ENCODE measurements at regions not wholly inside any gene's neighbourhood (a gene's known extent, or its start where the extent isn't known, plus 50 kb on each side); places are given as distances from the start of the nearest gene placed in this dataset.

- 88 to 94% (median 93%) methylated on average over 3 of the region's 3 CpGs for WGBS, 3 donors
- H3K36me3 ChIP-seq (ENCODE audit: insufficient read depth in 1 of 2, low read depth in 1 of 2) = no peaks in the 10 kb centered on the region
- no peak for TF ChIP-seq CTCF (IDR thresholded peaks at IDR 0.05)
- DNase-seq (no peak), ATAC-seq (no peak)
- intact Hi-C loops (cut with DNase I) = no loop called here
- no peaks in the 10 kb centered on the region for H3K9me3 ChIP-seq
- H3K27ac ChIP-seq = no peak overlapping the region
- no peaks in the 10 kb centered on the region for H3K4me1 ChIP-seq
- no peak overlapping the region for H3K4me3 ChIP-seq
- no peaks in the 10 kb centered on the region for H3K27me3 ChIP-seq (ENCODE audit: insufficient read depth in 3 of 3, low read length in 2 of 3)
Observed at GRCh38 chr2:58560531-58560930, 319.4 kb upstream of the FANCL start.

- WGBS, 3 donors = 54 to 61% (median 56%) methylated on average over 4 of the region's 4 CpGs
- no peak for DNase-seq
- Histone ChIP-seq H3K36me3 (ENCODE audit: insufficient read depth in 1 of 2, low read depth in 1 of 2) (no peaks in the 10 kb centered on the region), H3K27ac (no peak overlapping the region), H3K9me3 (no peaks in the 10 kb centered on the region), H3K27me3 (ENCODE audit: insufficient read depth in 3 of 3, low read length in 2 of 3) (no peaks in the 10 kb centered on the region), H3K4me3 (no peak overlapping the region), H3K4me1 (no peaks in the 10 kb centered on the region)
- no peak for TF ChIP-seq CTCF (IDR thresholded peaks at IDR 0.05)
- intact Hi-C loops (cut with DNase I) = no loop called here
- ATAC-seq = no peak
Observed at GRCh38 chr2:58558881-58559280, 317.8 kb upstream of the FANCL start.

- H3K9me3 ChIP-seq = no peaks in the 10 kb centered on the region
- no peaks in the 10 kb centered on the region for H3K4me1 ChIP-seq
- no peak for ATAC-seq
- H3K36me3 ChIP-seq (ENCODE audit: insufficient read depth in 1 of 2, low read depth in 1 of 2) = no peaks in the 10 kb centered on the region
- intact Hi-C loops (cut with DNase I) = no loop called here
- TF ChIP-seq CTCF (IDR thresholded peaks at IDR 0.05) = no peak
- no peak overlapping the region for H3K4me3 ChIP-seq
- H3K27ac ChIP-seq = no peak overlapping the region
- WGBS, 3 donors = 92 to 96% (median 93%) methylated on average over 6 of the region's 6 CpGs
- no peak for DNase-seq
- no peaks in the 10 kb centered on the region for H3K27me3 ChIP-seq (ENCODE audit: insufficient read depth in 3 of 3, low read length in 2 of 3)
Observed at GRCh38 chr2:58557176-58557575, 316.1 kb upstream of the FANCL start.

GRCh38 chr2:58553937-58554336 is 312.8 kb upstream of the FANCL start:
- no peak for TF ChIP-seq CTCF (IDR thresholded peaks at IDR 0.05)
- no peak for ATAC-seq
- 42 to 65% (median 47%) methylated on average over 2 of the region's 2 CpGs for WGBS, 3 donors
- H3K27ac ChIP-seq = no peak overlapping the region
- no peaks in the 10 kb centered on the region for H3K4me1 ChIP-seq
- intact Hi-C loops (cut with DNase I) = no loop called here
- H3K36me3 ChIP-seq (ENCODE audit: insufficient read depth in 1 of 2, low read depth in 1 of 2) = no peaks in the 10 kb centered on the region
- no peak for DNase-seq
- H3K9me3 ChIP-seq = no peaks in the 10 kb centered on the region
- H3K27me3 ChIP-seq (ENCODE audit: insufficient read depth in 3 of 3, low read length in 2 of 3) = no peaks in the 10 kb centered on the region
- H3K4me3 ChIP-seq = no peak overlapping the region

GRCh38 chr2:58553522-58553921 is 312.4 kb upstream of the FANCL start:
- no peak overlapping the region for H3K4me3 ChIP-seq
- ATAC-seq (no peak), DNase-seq (no peak)
- no peak for TF ChIP-seq CTCF (IDR thresholded peaks at IDR 0.05)
- H3K27ac ChIP-seq = no peak overlapping the region
- intact Hi-C loops (cut with DNase I) = no loop called here
- WGBS, 3 donors = 80 to 92% (median 81%) methylated on average over 1 of the region's 1 CpG
- H3K9me3 ChIP-seq = no peaks in the 10 kb centered on the region
- no peaks in the 10 kb centered on the region for H3K27me3 ChIP-seq (ENCODE audit: insufficient read depth in 3 of 3, low read length in 2 of 3)
- H3K36me3 ChIP-seq (ENCODE audit: insufficient read depth in 1 of 2, low read depth in 1 of 2) = no peaks in the 10 kb centered on the region
- H3K4me1 ChIP-seq = no peaks in the 10 kb centered on the region
